WTC11 (cell line): ENCODE measurements at regions not wholly inside any gene's neighbourhood (a gene's known extent, or its start where the extent isn't known, plus 50 kb on each side); places are given as distances from the start of the nearest gene placed in this dataset.

Source experiments
- ATAC-seq: fragments of 200-7000 bp; cut with Tn5 transposase; 2 replicates; pipeline ENCODE4 v1.10.0; 2021; ENCODE audit warnings: mild to moderate bottlenecking, moderate library complexity
- CTCF ChIA-PET: fragments of 300-600 bp; sonication (Branson Sonifier 250); formaldehyde crosslinking; loops from one replicate; lab custom pipeline; 2021; ENCODE audit warnings: antibody characterized with exemption; lab: Charles Lee
- POLR2A ChIA-PET: fragments of 350-600 bp; sonication (Branson Sonifier 250); formaldehyde crosslinking; loops from one replicate; lab custom pipeline; 2021; ENCODE audit warnings: antibody characterized with exemption; lab: Charles Lee
- DNase-seq: peaks from one replicate; pipeline ENCODE4 v3.0.0; 2021; ENCODE audit warnings: low spot score
- H3K27ac Mint-ChIP-seq: 2 replicates; pipeline ENCODE4 v1.8.0; 2021; ENCODE audit warnings: mixed read lengths
- H3K27me3 Mint-ChIP-seq: 2 replicates; pipeline ENCODE4 v1.8.0; 2021; ENCODE audit warnings: low read depth, mild to moderate bottlenecking, moderate library complexity, mixed read lengths
- H3K36me3 Mint-ChIP-seq: 2 replicates; pipeline ENCODE4 v1.8.0; 2021; ENCODE audit warnings: mixed read lengths
- H3K4me1 Mint-ChIP-seq: 2 replicates; pipeline ENCODE4 v1.8.0; 2022; ENCODE audit warnings: mixed read lengths
- H3K4me3 Mint-ChIP-seq: 2 replicates; pipeline ENCODE4 v1.8.0; 2021; ENCODE audit warnings: mild to moderate bottlenecking, moderate library complexity, mixed read lengths
- H3K9me3 Mint-ChIP-seq: 2 replicates; pipeline ENCODE4 v1.8.0; 2021; ENCODE audit warnings: mixed read lengths
- ATF2 ChIP-seq: sonication (generic); formaldehyde crosslinking; IDR thresholded peaks from 2 replicates; pipeline ENCODE4 v1.8.1; 2022; ENCODE audit warnings: low read depth, missing genetic modification reagents, borderline replicate concordance
- CDX4 ChIP-seq: fragments of 250-450 bp; sonication (Bioruptor Pico); IDR thresholded peaks from 2 replicates; pipeline ENCODE4 v1.9.0; 2021; ENCODE audit warnings: moderate library complexity, mild to moderate bottlenecking, inconsistent platforms, borderline replicate concordance
- ELF4 ChIP-seq: sonication (generic); formaldehyde crosslinking; IDR thresholded peaks from 2 replicates; pipeline ENCODE4 v1.8.1; 2022; ENCODE audit warnings: low read depth, mild to moderate bottlenecking, moderate library complexity, missing genetic modification reagents
- GTF2I ChIP-seq: fragments of 250-450 bp; sonication (Bioruptor Pico); conservative IDR thresholded peaks from 2 replicates; pipeline ENCODE4 v1.4.0; 2021; ENCODE audit warnings: mild to moderate bottlenecking
- HMGA2 ChIP-seq: fragments of 250-450 bp; sonication (Bioruptor Pico); IDR thresholded peaks from 2 replicates; pipeline ENCODE4 v1.4.0; 2021; ENCODE audit warnings: mild to moderate bottlenecking, moderate library complexity
- JUN ChIP-seq: sonication (generic); formaldehyde crosslinking; IDR thresholded peaks from 2 replicates; pipeline ENCODE4 v1.8.0; 2023; ENCODE audit warnings: mild to moderate bottlenecking, missing genetic modification reagents
- MYBL2 ChIP-seq: sonication (generic); formaldehyde crosslinking; IDR thresholded peaks from 2 replicates; pipeline ENCODE4 v1.8.1; 2023; ENCODE audit warnings: mild to moderate bottlenecking, moderate library complexity, missing genetic modification reagents
- PREB ChIP-seq: sonication (generic); formaldehyde crosslinking; IDR thresholded peaks from 2 replicates; pipeline ENCODE4 v1.8.1; 2022; ENCODE audit warnings: mild to moderate bottlenecking, missing genetic modification reagents, moderate library complexity, borderline replicate concordance
- SMAD3 ChIP-seq: sonication (generic); formaldehyde crosslinking; IDR thresholded peaks from 2 replicates; pipeline ENCODE4 v1.8.0; 2022; ENCODE audit warnings: missing genetic modification reagents, mild to moderate bottlenecking, borderline replicate concordance
- SP1 ChIP-seq: sonication (generic); formaldehyde crosslinking; conservative IDR thresholded peaks from 2 replicates; pipeline ENCODE4 v1.8.1; 2022; ENCODE audit warnings: missing genetic modification reagents
- TCF7 ChIP-seq: sonication (generic); formaldehyde crosslinking; IDR thresholded peaks from 2 replicates; pipeline ENCODE4 v1.8.0; 2022; ENCODE audit warnings: mild to moderate bottlenecking, low read depth, missing genetic modification reagents, moderate library complexity
- TEAD1 ChIP-seq: sonication (generic); formaldehyde crosslinking; IDR thresholded peaks from 2 replicates; pipeline ENCODE4 v1.8.0; 2022; ENCODE audit warnings: mild to moderate bottlenecking, missing genetic modification reagents
- ZBTB21 ChIP-seq: sonication (generic); formaldehyde crosslinking; IDR thresholded peaks from 2 replicates; pipeline ENCODE4 v1.8.1; 2023; ENCODE audit warnings: mild to moderate bottlenecking, missing genetic modification reagents, borderline replicate concordance
- ZNF219 ChIP-seq: sonication (generic); formaldehyde crosslinking; IDR thresholded peaks from 2 replicates; pipeline ENCODE4 v1.8.0; 2023; ENCODE audit warnings: missing genetic modification reagents, mild to moderate bottlenecking, borderline replicate concordance
- ZNF232 ChIP-seq: sonication (generic); formaldehyde crosslinking; IDR thresholded peaks from 2 replicates; pipeline ENCODE4 v1.8.0; 2022; ENCODE audit warnings: mild to moderate bottlenecking, missing genetic modification reagents
- TF ChIP-seq, protein P1 (sequence below): sonication (generic); formaldehyde crosslinking; IDR thresholded peaks from 2 replicates; pipeline ENCODE4 v1.8.1; 2023; ENCODE audit warnings: mild to moderate bottlenecking, missing genetic modification reagents
- TF ChIP-seq, protein P2 (sequence below): sonication (generic); formaldehyde crosslinking; IDR thresholded peaks from 2 replicates; pipeline ENCODE4 v1.8.1; 2023; ENCODE audit warnings: mild to moderate bottlenecking, missing genetic modification reagents, moderate library complexity
- TF ChIP-seq, protein P3 (sequence below): sonication (generic); formaldehyde crosslinking; IDR thresholded peaks from 2 replicates; pipeline ENCODE4 v1.8.0; 2023; ENCODE audit warnings: mild to moderate bottlenecking, missing genetic modification reagents
- TF ChIP-seq, protein P4 (sequence below): sonication (generic); formaldehyde crosslinking; conservative IDR thresholded peaks from 2 replicates; pipeline ENCODE4 v1.8.1; 2023; ENCODE audit warnings: mild to moderate bottlenecking, low read depth, missing genetic modification reagents, moderate library complexity
- TF ChIP-seq, protein P5 (sequence below): sonication (generic); formaldehyde crosslinking; IDR thresholded peaks from 2 replicates; pipeline ENCODE4 v1.8.1; 2023; ENCODE audit warnings: mild to moderate bottlenecking, missing genetic modification reagents

DNA sequence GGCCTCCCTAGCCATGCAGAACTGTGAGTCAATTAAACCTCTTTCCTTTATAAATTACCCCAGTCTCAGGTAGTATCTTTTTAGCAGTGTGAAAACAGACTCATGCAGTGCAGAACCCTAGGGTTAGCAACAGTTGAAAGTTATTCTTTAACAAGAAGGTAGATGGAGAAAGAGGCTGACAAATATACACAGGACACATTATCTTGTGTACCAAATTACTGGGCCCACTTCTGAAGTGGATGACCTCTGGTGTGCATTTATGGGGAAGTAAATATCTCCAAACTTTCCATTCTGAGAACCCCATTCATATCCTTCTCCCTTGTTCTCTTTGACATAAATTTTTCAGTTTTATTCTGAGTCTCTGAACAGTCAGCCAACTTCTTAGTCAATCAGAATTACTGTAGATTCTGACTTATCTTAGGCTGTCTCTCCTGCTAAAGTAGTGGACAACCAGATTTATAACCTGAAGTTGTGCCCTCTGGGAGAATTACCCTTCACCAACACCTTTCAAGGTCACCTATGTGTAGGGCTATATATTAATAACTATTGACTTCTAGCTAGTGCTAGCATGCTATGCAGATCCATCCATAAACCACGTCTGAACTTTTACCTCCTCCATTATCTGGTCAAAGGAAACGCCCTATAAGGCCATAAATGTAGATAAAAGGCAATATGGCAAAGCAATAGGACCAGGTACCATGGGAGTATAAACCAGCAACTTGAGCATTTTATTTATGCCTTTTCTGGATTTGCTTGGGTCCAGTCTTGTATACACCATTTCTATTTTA lies 72.5 kb upstream of the TAB3 start:
- no peak overlapping the region for H3K27ac Mint-ChIP-seq

More for the DNA sequence above, 72.5 kb upstream of the TAB3 start:
- H3K4me3 Mint-ChIP-seq: no peak overlapping the region
- no peaks in the 10 kb centered on the region for H3K4me1 Mint-ChIP-seq
- TF ChIP-seq MYBL2 (no peak), ZNF219 (CRISPR knock-in tag) (no peak), TCF7 (CRISPR knock-in tag) (no peak), ATF2 (CRISPR knock-in tag) (no peak), TEAD1 (CRISPR knock-in tag) (no peak), ELF4 (CRISPR knock-in tag) (no peak), SMAD3 (CRISPR knock-in tag) (no peak), SP1 (CRISPR knock-in tag) (no peak), PREB (CRISPR knock-in tag) (no peak), ZBTB21 (CRISPR knock-in tag) (no peak), ZNF232 (CRISPR knock-in tag) (no peak), CDX4 (CRISPR knock-in tag) (no peak), GTF2I (CRISPR knock-in tag) (no peak), HMGA2 (CRISPR knock-in tag) (no peak), JUN (CRISPR knock-in tag) (no peak)
- TF ChIP-seq, protein P1, sequence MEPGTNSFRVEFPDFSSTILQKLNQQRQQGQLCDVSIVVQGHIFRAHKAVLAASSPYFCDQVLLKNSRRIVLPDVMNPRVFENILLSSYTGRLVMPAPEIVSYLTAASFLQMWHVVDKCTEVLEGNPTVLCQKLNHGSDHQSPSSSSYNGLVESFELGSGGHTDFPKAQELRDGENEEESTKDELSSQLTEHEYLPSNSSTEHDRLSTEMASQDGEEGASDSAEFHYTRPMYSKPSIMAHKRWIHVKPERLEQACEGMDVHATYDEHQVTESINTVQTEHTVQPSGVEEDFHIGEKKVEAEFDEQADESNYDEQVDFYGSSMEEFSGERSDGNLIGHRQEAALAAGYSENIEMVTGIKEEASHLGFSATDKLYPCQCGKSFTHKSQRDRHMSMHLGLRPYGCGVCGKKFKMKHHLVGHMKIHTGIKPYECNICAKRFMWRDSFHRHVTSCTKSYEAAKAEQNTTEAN (CRISPR knock-in tag): no peak
- TF ChIP-seq, protein P2, sequence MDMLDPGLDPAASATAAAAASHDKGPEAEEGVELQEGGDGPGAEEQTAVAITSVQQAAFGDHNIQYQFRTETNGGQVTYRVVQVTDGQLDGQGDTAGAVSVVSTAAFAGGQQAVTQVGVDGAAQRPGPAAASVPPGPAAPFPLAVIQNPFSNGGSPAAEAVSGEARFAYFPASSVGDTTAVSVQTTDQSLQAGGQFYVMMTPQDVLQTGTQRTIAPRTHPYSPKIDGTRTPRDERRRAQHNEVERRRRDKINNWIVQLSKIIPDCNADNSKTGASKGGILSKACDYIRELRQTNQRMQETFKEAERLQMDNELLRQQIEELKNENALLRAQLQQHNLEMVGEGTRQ (CRISPR knock-in tag): no peak
- TF ChIP-seq, protein P3, sequence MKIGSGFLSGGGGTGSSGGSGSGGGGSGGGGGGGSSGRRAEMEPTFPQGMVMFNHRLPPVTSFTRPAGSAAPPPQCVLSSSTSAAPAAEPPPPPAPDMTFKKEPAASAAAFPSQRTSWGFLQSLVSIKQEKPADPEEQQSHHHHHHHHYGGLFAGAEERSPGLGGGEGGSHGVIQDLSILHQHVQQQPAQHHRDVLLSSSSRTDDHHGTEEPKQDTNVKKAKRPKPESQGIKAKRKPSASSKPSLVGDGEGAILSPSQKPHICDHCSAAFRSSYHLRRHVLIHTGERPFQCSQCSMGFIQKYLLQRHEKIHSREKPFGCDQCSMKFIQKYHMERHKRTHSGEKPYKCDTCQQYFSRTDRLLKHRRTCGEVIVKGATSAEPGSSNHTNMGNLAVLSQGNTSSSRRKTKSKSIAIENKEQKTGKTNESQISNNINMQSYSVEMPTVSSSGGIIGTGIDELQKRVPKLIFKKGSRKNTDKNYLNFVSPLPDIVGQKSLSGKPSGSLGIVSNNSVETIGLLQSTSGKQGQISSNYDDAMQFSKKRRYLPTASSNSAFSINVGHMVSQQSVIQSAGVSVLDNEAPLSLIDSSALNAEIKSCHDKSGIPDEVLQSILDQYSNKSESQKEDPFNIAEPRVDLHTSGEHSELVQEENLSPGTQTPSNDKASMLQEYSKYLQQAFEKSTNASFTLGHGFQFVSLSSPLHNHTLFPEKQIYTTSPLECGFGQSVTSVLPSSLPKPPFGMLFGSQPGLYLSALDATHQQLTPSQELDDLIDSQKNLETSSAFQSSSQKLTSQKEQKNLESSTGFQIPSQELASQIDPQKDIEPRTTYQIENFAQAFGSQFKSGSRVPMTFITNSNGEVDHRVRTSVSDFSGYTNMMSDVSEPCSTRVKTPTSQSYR (CRISPR knock-in tag): no peak
- TF ChIP-seq, protein P4, sequence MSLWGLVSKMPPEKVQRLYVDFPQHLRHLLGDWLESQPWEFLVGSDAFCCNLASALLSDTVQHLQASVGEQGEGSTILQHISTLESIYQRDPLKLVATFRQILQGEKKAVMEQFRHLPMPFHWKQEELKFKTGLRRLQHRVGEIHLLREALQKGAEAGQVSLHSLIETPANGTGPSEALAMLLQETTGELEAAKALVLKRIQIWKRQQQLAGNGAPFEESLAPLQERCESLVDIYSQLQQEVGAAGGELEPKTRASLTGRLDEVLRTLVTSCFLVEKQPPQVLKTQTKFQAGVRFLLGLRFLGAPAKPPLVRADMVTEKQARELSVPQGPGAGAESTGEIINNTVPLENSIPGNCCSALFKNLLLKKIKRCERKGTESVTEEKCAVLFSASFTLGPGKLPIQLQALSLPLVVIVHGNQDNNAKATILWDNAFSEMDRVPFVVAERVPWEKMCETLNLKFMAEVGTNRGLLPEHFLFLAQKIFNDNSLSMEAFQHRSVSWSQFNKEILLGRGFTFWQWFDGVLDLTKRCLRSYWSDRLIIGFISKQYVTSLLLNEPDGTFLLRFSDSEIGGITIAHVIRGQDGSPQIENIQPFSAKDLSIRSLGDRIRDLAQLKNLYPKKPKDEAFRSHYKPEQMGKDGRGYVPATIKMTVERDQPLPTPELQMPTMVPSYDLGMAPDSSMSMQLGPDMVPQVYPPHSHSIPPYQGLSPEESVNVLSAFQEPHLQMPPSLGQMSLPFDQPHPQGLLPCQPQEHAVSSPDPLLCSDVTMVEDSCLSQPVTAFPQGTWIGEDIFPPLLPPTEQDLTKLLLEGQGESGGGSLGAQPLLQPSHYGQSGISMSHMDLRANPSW: no peak
- TF ChIP-seq, protein P5, sequence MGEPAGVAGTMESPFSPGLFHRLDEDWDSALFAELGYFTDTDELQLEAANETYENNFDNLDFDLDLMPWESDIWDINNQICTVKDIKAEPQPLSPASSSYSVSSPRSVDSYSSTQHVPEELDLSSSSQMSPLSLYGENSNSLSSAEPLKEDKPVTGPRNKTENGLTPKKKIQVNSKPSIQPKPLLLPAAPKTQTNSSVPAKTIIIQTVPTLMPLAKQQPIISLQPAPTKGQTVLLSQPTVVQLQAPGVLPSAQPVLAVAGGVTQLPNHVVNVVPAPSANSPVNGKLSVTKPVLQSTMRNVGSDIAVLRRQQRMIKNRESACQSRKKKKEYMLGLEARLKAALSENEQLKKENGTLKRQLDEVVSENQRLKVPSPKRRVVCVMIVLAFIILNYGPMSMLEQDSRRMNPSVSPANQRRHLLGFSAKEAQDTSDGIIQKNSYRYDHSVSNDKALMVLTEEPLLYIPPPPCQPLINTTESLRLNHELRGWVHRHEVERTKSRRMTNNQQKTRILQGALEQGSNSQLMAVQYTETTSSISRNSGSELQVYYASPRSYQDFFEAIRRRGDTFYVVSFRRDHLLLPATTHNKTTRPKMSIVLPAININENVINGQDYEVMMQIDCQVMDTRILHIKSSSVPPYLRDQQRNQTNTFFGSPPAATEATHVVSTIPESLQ (CRISPR knock-in tag): no peak
- CTCF ChIA-PET: no interaction called here
- H3K27me3 Mint-ChIP-seq: no peaks in the 10 kb centered on the region
- H3K9me3 Mint-ChIP-seq: no peaks in the 10 kb centered on the region
- H3K36me3 Mint-ChIP-seq: no peaks in the 10 kb centered on the region
- DNase-seq: no peak
- POLR2A ChIA-PET: no interaction called here
- ATAC-seq: no peak
